ENCODE measurements at regions not wholly inside any gene's neighbourhood (a gene's known extent, or its start where the extent isn't known, plus 50 kb on each side); places are given as distances from the start of the nearest gene placed in this dataset.

DNA sequence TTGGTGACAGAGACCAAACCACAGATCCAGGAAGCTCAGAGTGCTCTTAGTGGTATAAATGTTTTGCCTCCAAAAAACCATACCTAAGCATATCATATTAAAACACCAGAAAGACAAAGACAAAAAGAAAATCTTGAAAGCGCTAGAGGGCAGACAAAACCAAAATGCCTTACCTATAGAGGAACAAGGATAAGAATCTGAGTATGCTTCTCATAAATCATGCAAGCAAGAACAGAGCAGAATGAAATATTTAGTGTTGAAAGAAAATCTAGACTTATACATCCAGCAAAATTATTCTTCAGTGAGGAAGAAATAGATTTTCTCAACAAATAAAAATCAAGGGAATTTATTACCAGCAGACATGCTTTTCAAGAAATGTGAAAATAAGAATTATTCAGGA is 941.0 kb upstream of the INTU start:
- H3K27ac Mint-ChIP-seq, result no peak overlapping the region
- ATAC-seq (replicated peaks), result no peak

GRCh38 chr4:126697748-126698147 is 935.0 kb upstream of the INTU start:
- no peak overlapping the region for H3K27ac Mint-ChIP-seq
- H3K4me1 Mint-ChIP-seq, result no peaks in the 10 kb centered on the region
- H3K9me3 Mint-ChIP-seq, result peaks cover 9% of the 10 kb centered on the region
- H3K27me3 Mint-ChIP-seq, result no peaks in the 10 kb centered on the region
- H3K4me3 Mint-ChIP-seq, result no peak overlapping the region
- no peaks in the 10 kb centered on the region for H3K36me3 Mint-ChIP-seq (ENCODE audit: low read depth)
- ATAC-seq (replicated peaks), result no peak

More for the DNA sequence above, 941.0 kb upstream of the INTU start:
- Mint-ChIP-seq H3K4me3 (no peak overlapping the region), H3K4me1 (no peaks in the 10 kb centered on the region), H3K36me3 (ENCODE audit: low read depth) (no peaks in the 10 kb centered on the region), H3K9me3 (no peaks in the 10 kb centered on the region), H3K27me3 (no peaks in the 10 kb centered on the region)

DNA sequence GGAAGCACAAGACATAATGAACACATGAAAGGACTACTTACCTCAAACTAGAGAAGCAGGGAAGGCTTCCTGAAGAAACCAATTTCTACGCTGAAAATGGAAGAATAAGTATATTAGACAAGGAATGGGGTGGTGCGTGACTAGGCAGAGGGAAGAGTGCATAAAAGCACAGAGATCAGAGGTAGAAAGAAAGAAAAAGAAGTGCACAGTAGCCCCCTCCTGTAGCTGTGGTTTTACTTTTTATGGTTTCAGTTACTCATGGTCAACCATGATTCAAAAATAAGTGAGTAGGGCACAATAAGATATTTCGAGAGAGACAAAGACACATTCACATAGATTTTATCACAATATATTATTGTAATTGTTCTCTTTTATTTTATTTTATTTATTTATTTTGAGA is 934.5 kb upstream of the INTU start:
- H3K9me3 Mint-ChIP-seq, result peaks cover 9% of the 10 kb centered on the region
- H3K36me3 Mint-ChIP-seq (ENCODE audit: low read depth), result no peaks in the 10 kb centered on the region
- H3K27me3 Mint-ChIP-seq, result no peaks in the 10 kb centered on the region
- no peaks in the 10 kb centered on the region for H3K4me1 Mint-ChIP-seq
- H3K27ac Mint-ChIP-seq, result no peak overlapping the region
- H3K4me3 Mint-ChIP-seq, result no peak overlapping the region
- ATAC-seq (replicated peaks), result no peak

DNA sequence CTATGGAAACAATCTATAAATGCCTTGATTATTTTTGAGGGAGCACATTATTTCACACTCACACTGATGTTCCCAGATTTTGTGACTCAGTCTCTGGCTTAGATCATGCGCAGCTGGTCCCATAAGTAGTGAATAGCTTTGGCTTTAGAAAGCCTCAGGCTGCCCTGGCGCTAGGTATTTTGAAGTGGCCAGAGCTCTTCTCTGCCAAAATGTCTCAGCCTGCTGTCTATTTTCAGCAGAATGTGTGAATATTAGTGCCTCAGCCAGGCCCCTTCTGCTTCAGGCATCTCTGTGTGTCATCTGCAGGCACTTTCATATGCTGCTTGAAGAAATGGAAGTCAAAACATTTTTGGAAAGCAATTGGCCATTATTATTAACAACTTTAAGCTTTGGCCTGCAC is 931.0 kb upstream of the INTU start:
- H3K27me3 Mint-ChIP-seq, result no peaks in the 10 kb centered on the region
- no peak overlapping the region for H3K4me3 Mint-ChIP-seq
- H3K36me3 Mint-ChIP-seq (ENCODE audit: low read depth), result no peaks in the 10 kb centered on the region
- no peaks in the 10 kb centered on the region for H3K4me1 Mint-ChIP-seq
- H3K27ac Mint-ChIP-seq, result no peak overlapping the region
- H3K9me3 Mint-ChIP-seq, result peaks cover 17% of the 10 kb centered on the region
- no peak for ATAC-seq (replicated peaks)

- Mint-ChIP-seq H3K27ac (no peak overlapping the region), H3K36me3 (ENCODE audit: low read depth) (no peaks in the 10 kb centered on the region), H3K4me3 (no peak overlapping the region), H3K4me1 (no peaks in the 10 kb centered on the region), H3K27me3 (no peaks in the 10 kb centered on the region), H3K9me3 (peaks cover 17% of the 10 kb centered on the region)
- no peak for ATAC-seq (replicated peaks)
Observed at GRCh38 chr4:126702747-126703146, 930.0 kb upstream of the INTU start.

DNA sequence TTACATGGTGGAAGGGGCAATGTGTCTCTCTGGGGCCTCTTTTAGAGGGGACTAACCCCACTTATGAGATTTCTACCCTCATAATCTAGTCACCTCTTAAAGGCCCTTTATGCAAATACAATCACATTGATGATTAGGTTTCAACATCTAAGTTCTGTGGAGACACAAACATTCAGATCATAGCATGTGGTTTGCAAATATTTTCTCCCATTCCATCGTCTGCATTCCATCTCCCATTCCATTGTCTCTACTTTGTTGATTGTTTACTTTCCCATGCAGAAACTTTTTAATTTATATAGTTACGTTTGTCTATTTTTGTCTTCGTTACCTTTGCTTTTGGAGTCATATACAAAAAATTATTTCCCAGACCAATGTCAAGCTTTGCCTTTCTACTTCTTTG is 927.5 kb upstream of the INTU start:
- Mint-ChIP-seq H3K27me3 (no peaks in the 10 kb centered on the region), H3K4me3 (no peak overlapping the region), H3K9me3 (peaks cover 12% of the 10 kb centered on the region), H3K4me1 (no peaks in the 10 kb centered on the region), H3K36me3 (ENCODE audit: low read depth) (no peaks in the 10 kb centered on the region), H3K27ac (no peak overlapping the region)
- ATAC-seq (replicated peaks), result no peak

GRCh38 chr4:126708716-126709115 is 924.0 kb upstream of the INTU start:
- Mint-ChIP-seq H3K4me1 (no peaks in the 10 kb centered on the region), H3K27me3 (no peaks in the 10 kb centered on the region), H3K9me3 (peaks cover 15% of the 10 kb centered on the region), H3K4me3 (no peak overlapping the region), H3K36me3 (ENCODE audit: low read depth) (no peaks in the 10 kb centered on the region), H3K27ac (no peak overlapping the region)
- no peak for ATAC-seq (replicated peaks)

DNA sequence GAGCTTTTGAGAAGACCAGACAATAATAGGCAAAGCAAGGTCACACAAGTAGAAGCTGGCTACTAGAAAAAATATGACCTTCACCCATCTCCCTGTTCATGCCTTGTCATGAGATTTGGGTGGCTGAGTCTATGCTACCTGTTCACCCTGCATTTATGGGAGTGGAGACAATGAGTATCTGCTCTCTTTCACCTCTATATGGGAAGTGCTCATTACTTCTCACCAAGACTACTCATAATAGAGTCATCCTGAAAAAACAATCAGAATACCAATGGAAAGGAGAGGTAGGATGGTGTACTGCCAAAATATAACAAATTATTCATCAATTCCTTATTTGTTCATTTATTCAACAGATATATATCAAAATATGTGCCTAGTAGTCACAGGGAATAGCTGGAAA is 921.8 kb upstream of the INTU start:
- Mint-ChIP-seq H3K27ac (no peak overlapping the region), H3K36me3 (ENCODE audit: low read depth) (no peaks in the 10 kb centered on the region), H3K9me3 (peaks cover 16% of the 10 kb centered on the region), H3K4me1 (no peaks in the 10 kb centered on the region), H3K4me3 (no peak overlapping the region), H3K27me3 (no peaks in the 10 kb centered on the region)
- no peak for ATAC-seq (replicated peaks)

GRCh38 chr4:126715067-126715466 is 917.7 kb upstream of the INTU start:
- Mint-ChIP-seq H3K4me1 (no peaks in the 10 kb centered on the region), H3K27ac (no peak overlapping the region), H3K27me3 (no peaks in the 10 kb centered on the region), H3K4me3 (no peak overlapping the region), H3K36me3 (ENCODE audit: low read depth) (no peaks in the 10 kb centered on the region), H3K9me3 (peaks cover 19% of the 10 kb centered on the region)
- ATAC-seq (replicated peaks), result no peak

DNA sequence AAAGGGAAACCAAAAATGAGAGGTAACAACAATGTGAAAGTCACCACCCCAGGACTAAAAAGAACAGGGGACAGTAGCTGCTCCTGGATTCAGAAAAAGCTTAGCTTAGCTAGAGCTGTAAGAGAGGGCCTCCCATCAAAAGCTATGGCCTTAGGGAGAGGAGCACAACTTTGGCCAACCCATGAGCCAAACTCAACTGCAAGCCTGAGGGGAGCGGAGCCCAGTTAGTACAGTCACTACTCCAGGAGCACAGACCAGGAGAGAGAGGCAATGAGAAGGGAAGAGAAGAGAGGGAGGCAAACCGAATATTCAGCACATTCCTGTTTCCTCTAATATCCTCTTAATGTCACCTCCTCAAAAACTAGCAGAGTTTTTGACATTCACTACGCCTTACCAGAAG is 917.1 kb upstream of the INTU start:
- Mint-ChIP-seq H3K27me3 (no peaks in the 10 kb centered on the region), H3K36me3 (ENCODE audit: low read depth) (no peaks in the 10 kb centered on the region), H3K9me3 (peaks cover 19% of the 10 kb centered on the region), H3K27ac (no peak overlapping the region), H3K4me1 (no peaks in the 10 kb centered on the region), H3K4me3 (no peak overlapping the region)
- no peak for ATAC-seq (replicated peaks)

DNA sequence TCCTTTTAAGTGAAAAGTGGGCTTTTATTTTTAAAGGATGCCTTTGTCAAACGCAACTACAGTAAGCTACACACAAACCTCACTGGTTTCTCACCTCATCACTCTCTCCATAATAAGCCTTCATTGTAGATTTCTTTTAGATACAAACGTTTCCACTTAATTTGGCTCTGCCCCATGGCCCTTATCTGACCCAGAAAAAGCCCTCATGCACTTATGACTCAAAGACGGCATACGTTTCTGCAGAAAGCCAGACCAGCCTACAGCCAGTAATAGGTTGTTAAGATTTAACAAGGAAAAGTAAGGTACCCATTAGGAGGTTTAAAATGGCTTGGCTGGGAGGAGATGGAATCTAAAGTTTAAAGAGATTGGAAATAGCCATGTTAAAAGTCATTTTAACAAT is 914.6 kb upstream of the INTU start:
- Mint-ChIP-seq H3K27ac (no peak overlapping the region), H3K4me3 (no peak overlapping the region), H3K36me3 (ENCODE audit: low read depth) (no peaks in the 10 kb centered on the region), H3K4me1 (no peaks in the 10 kb centered on the region), H3K27me3 (no peaks in the 10 kb centered on the region), H3K9me3 (peaks cover 22% of the 10 kb centered on the region)
- no peak for ATAC-seq (replicated peaks)

GRCh38 chr4:126719852-126720251 is 912.9 kb upstream of the INTU start:
- Mint-ChIP-seq H3K36me3 (ENCODE audit: low read depth) (no peaks in the 10 kb centered on the region), H3K9me3 (peaks cover 25% of the 10 kb centered on the region), H3K4me1 (no peaks in the 10 kb centered on the region), H3K27ac (no peak overlapping the region), H3K27me3 (no peaks in the 10 kb centered on the region), H3K4me3 (no peak overlapping the region)
- no peak for ATAC-seq (replicated peaks)

GRCh38 chr4:126725906-126726305 is 906.9 kb upstream of the INTU start:
- H3K4me3 Mint-ChIP-seq, result no peak overlapping the region
- H3K27me3 Mint-ChIP-seq, result no peaks in the 10 kb centered on the region
- H3K9me3 Mint-ChIP-seq, result peaks cover 10% of the 10 kb centered on the region
- H3K4me1 Mint-ChIP-seq, result no peaks in the 10 kb centered on the region
- no peak overlapping the region for H3K27ac Mint-ChIP-seq
- H3K36me3 Mint-ChIP-seq (ENCODE audit: low read depth), result no peaks in the 10 kb centered on the region
- ATAC-seq (replicated peaks), result no peak

- Mint-ChIP-seq H3K36me3 (ENCODE audit: low read depth) (no peaks in the 10 kb centered on the region), H3K27ac (no peak overlapping the region), H3K27me3 (no peaks in the 10 kb centered on the region), H3K4me1 (no peaks in the 10 kb centered on the region), H3K9me3 (peaks cover 6% of the 10 kb centered on the region), H3K4me3 (no peak overlapping the region)
- ATAC-seq (replicated peaks), result no peak
Observed at GRCh38 chr4:126727461-126727860, 905.3 kb upstream of the INTU start.

DNA sequence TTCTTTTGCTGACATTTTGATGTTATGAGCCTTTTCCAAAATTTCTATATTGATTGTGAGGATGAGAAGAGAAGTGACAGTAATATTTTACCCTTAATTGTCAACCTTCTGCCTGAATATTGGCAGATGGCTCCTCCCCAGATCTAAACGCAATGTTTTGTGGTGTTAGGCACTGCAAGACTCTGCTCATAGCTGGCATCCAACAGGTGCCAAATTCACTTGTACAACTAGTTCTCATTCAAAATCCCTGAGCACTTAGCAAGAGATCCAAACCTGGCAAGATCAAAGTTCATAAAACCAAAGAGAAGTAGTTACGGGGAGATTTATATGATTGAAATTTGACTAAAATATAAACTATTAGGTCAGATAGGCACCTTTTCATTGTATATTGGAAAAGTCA is 901.7 kb upstream of the INTU start:
- no peaks in the 10 kb centered on the region for H3K27me3 Mint-ChIP-seq
- H3K4me3 Mint-ChIP-seq, result no peak overlapping the region
- no peaks in the 10 kb centered on the region for H3K4me1 Mint-ChIP-seq
- no peaks in the 10 kb centered on the region for H3K36me3 Mint-ChIP-seq (ENCODE audit: low read depth)
- H3K9me3 Mint-ChIP-seq, result peaks cover 6% of the 10 kb centered on the region
- ATAC-seq (replicated peaks), result no peak
- H3K27ac Mint-ChIP-seq, result no peak overlapping the region

DNA sequence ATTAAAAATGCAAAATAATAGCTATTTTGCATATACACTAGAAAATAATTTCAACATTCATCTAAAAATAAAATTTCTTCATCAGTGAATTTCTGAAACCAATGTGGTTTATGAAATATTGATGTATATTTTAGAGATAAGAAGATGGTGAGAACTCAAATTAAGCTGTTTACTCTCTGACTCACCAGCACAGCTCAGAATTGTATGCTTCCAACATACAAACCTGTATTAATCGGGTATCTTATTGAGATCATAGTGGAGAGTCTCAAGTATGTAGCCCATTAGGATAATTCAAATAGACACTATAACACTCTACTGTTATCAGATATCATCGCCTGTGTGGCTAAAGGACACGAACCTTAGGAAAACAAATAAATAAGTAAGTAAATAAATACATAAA is 899.5 kb upstream of the INTU start:
- Mint-ChIP-seq H3K4me1 (no peaks in the 10 kb centered on the region), H3K9me3 (peaks cover 13% of the 10 kb centered on the region), H3K4me3 (no peak overlapping the region), H3K27me3 (no peaks in the 10 kb centered on the region), H3K27ac (no peak overlapping the region), H3K36me3 (ENCODE audit: low read depth) (no peaks in the 10 kb centered on the region)
- ATAC-seq (replicated peaks), result no peak
